ENCODE measurements at regions not wholly inside any gene's neighbourhood (a gene's known extent, or its start where the extent isn't known, plus 50 kb on each side); places are given as distances from the start of the nearest gene placed in this dataset.

GRCh38 chr6:76533661-76534060 lies 461.2 kb upstream of the IMPG1 start:
- Histone ChIP-seq H4K20me1 (ENCODE audit: insufficient read depth, low read length) (no peaks in the 10 kb centered on the region), H3K9me3 (ENCODE audit: insufficient read depth, low read length) (no peaks in the 10 kb centered on the region; the same call in 1 of the 2 replicates), H3K36me3 (replicated peaks; ENCODE audit: low read depth, low read length) (no peaks in the 10 kb centered on the region), H2AFZ (ENCODE audit: low read depth, low read length) (no peak overlapping the region), H3K27ac (ENCODE audit: low read length) (no peak overlapping the region), H3K79me2 (ENCODE audit: low read length) (no peaks in the 10 kb centered on the region), H3K27me3 (ENCODE audit: low read depth, low read length) (no peaks in the 10 kb centered on the region), H3K9ac (ENCODE audit: low read length) (no peak overlapping the region), H3K4me1 (ENCODE audit: low read length) (no peaks in the 10 kb centered on the region), H3K4me2 (ENCODE audit: low read length) (no peak overlapping the region), H3K4me3 (ENCODE audit: low read length) (no peak overlapping the region)
- TF ChIP-seq EZH2phosphoT487 (IDR thresholded peaks at IDR 0.05; ENCODE audit: low read depth), result no peak
- TF ChIP-seq CTCF (IDR thresholded peaks at IDR 0.05; ENCODE audit: low read depth, low read length), result no peak

- no peak overlapping the region for H3K4me3 ChIP-seq (ENCODE audit: low read length)
- no peaks in the 10 kb centered on the region for H3K79me2 ChIP-seq (ENCODE audit: low read length)
- H4K20me1 ChIP-seq (ENCODE audit: insufficient read depth, low read length), result no peaks in the 10 kb centered on the region
- no peaks in the 10 kb centered on the region for H3K4me1 ChIP-seq (ENCODE audit: low read length)
- no peak overlapping the region for H2AFZ ChIP-seq (ENCODE audit: low read depth, low read length)
- no peak overlapping the region for H3K27ac ChIP-seq (ENCODE audit: low read length)
- no peaks in the 10 kb centered on the region; the same call in 1 of the 2 replicates for H3K9me3 ChIP-seq (ENCODE audit: insufficient read depth, low read length)
- no peaks in the 10 kb centered on the region for H3K27me3 ChIP-seq (ENCODE audit: low read depth, low read length)
- TF ChIP-seq EZH2phosphoT487 (IDR thresholded peaks at IDR 0.05; ENCODE audit: low read depth) (no peak), CTCF (IDR thresholded peaks at IDR 0.05; ENCODE audit: low read depth, low read length) (no peak)
- no peaks in the 10 kb centered on the region for H3K36me3 ChIP-seq (replicated peaks; ENCODE audit: low read depth, low read length)
- H3K4me2 ChIP-seq (ENCODE audit: low read length), result no peak overlapping the region
- H3K9ac ChIP-seq (ENCODE audit: low read length), result no peak overlapping the region
These were observed 460.2 kb upstream of the IMPG1 start for GRCh38 chr6:76532647-76533046.

GRCh38 chr6:76518443-76518842 lies 446.0 kb upstream of the IMPG1 start:
- Histone ChIP-seq H3K36me3 (replicated peaks; ENCODE audit: low read depth, low read length) (no peaks in the 10 kb centered on the region), H3K9ac (ENCODE audit: low read length) (no peak overlapping the region)

GRCh38 chr6:76516924-76517323 lies 444.5 kb upstream of the IMPG1 start:
- Histone ChIP-seq H2AFZ (ENCODE audit: low read depth, low read length) (no peak overlapping the region), H3K9me3 (ENCODE audit: insufficient read depth, low read length) (no peaks in the 10 kb centered on the region), H3K36me3 (replicated peaks; ENCODE audit: low read depth, low read length) (no peaks in the 10 kb centered on the region), H3K9ac (ENCODE audit: low read length) (no peak overlapping the region), H3K27me3 (ENCODE audit: low read depth, low read length) (no peaks in the 10 kb centered on the region), H3K79me2 (ENCODE audit: low read length) (no peaks in the 10 kb centered on the region), H3K4me2 (ENCODE audit: low read length) (no peak overlapping the region), H4K20me1 (ENCODE audit: insufficient read depth, low read length) (no peaks in the 10 kb centered on the region), H3K4me1 (ENCODE audit: low read length) (peaks cover 15% of the 10 kb centered on the region), H3K4me3 (ENCODE audit: low read length) (no peak overlapping the region), H3K27ac (ENCODE audit: low read length) (no peak overlapping the region)
- TF ChIP-seq EZH2phosphoT487 (IDR thresholded peaks at IDR 0.05; ENCODE audit: low read depth), result no peak
- TF ChIP-seq CTCF (IDR thresholded peaks at IDR 0.05; ENCODE audit: low read depth, low read length), result no peak

More at GRCh38 chr6:76518443-76518842, 446.0 kb upstream of the IMPG1 start:
- H3K79me2 ChIP-seq (ENCODE audit: low read length), result no peaks in the 10 kb centered on the region
- no peak for TF ChIP-seq EZH2phosphoT487 (IDR thresholded peaks at IDR 0.05; ENCODE audit: low read depth)
- no peaks in the 10 kb centered on the region for H3K9me3 ChIP-seq (ENCODE audit: insufficient read depth, low read length)
- H3K27me3 ChIP-seq (ENCODE audit: low read depth, low read length), result no peaks in the 10 kb centered on the region
- H3K4me1 ChIP-seq (ENCODE audit: low read length), result peaks cover 11% of the 10 kb centered on the region
- no peak overlapping the region for H3K4me3 ChIP-seq (ENCODE audit: low read length)
- no peak overlapping the region for H2AFZ ChIP-seq (ENCODE audit: low read depth, low read length)
- no peaks in the 10 kb centered on the region for H4K20me1 ChIP-seq (ENCODE audit: insufficient read depth, low read length)
- no peak overlapping the region for H3K27ac ChIP-seq (ENCODE audit: low read length)
- no peak overlapping the region for H3K4me2 ChIP-seq (ENCODE audit: low read length)

GRCh38 chr6:76510489-76510888 lies 438.0 kb upstream of the IMPG1 start:
- no peak overlapping the region for H3K27ac ChIP-seq (ENCODE audit: low read length)
- TF ChIP-seq EZH2phosphoT487 (IDR thresholded peaks at IDR 0.05; ENCODE audit: low read depth) (no peak), CTCF (IDR thresholded peaks at IDR 0.05; ENCODE audit: low read depth, low read length) (no peak)
- H2AFZ ChIP-seq (ENCODE audit: low read depth, low read length), result no peak overlapping the region
- no peak overlapping the region for H3K4me2 ChIP-seq (ENCODE audit: low read length)
- H3K27me3 ChIP-seq (ENCODE audit: low read depth, low read length), result no peaks in the 10 kb centered on the region
- H3K4me1 ChIP-seq (ENCODE audit: low read length), result peaks cover 20% of the 10 kb centered on the region
- no peaks in the 10 kb centered on the region for H3K79me2 ChIP-seq (ENCODE audit: low read length)
- H3K36me3 ChIP-seq (replicated peaks; ENCODE audit: low read depth, low read length), result no peaks in the 10 kb centered on the region
- H4K20me1 ChIP-seq (ENCODE audit: insufficient read depth, low read length), result no peaks in the 10 kb centered on the region
- H3K4me3 ChIP-seq (ENCODE audit: low read length), result no peak overlapping the region
- H3K9ac ChIP-seq (ENCODE audit: low read length), result no peak overlapping the region
- no peaks in the 10 kb centered on the region for H3K9me3 ChIP-seq (ENCODE audit: insufficient read depth, low read length)

All from OCI-LY3 (cell line).